HuH-7 (cell line): ENCODE measurements at regions not wholly inside any gene's neighbourhood (a gene's known extent, or its start where the extent isn't known, plus 50 kb on each side); places are given as distances from the start of the nearest gene placed in this dataset.
"Not testable (repeated sequence)": the region's sequence is repeated elsewhere in the genome, so short reads cannot be mapped to it uniquely, and the experiment has no call there.

Experiments used
- DNase-seq: peaks from one replicate; pipeline ENCODE4 v3.0.0; 2011; ENCODE audit warnings: low spot score

DNA sequence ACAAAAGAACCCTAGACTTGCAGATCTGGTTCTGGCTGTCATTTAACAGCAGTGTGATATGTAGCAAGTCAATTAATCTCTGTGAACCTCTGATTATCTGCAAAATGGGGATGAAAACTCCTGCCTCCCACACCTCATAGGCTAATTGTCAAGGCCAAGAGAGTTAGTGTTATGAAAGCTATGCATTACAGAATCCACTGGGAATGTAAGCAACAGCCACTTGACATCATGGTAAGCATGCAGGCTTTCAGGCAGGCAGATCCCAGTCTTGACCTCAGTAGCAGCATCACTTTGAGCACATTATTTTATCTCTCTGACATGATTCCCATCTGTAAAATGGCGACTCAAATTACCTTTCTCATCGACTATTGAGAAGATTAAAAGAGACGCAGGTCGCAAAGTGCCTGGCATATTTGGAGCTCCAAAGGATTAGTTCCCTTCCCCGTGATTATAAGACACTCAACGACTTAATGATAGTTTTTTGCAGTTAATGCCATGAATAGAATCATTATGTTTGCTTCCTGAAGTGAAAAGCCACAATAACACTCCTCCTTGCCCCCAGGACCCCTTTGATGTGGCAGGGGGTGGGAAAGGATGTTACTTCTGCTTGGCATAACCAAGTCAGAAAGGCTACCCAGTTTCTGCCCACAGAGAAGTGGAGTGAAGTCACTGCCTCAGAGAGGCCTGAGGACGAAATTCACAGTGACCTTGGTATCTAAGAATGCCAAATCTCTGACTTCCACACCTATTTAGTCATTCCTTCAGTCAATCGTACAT is 273.0 kb upstream of the NFIA start:
- DNase-seq, result no peak

DNA sequence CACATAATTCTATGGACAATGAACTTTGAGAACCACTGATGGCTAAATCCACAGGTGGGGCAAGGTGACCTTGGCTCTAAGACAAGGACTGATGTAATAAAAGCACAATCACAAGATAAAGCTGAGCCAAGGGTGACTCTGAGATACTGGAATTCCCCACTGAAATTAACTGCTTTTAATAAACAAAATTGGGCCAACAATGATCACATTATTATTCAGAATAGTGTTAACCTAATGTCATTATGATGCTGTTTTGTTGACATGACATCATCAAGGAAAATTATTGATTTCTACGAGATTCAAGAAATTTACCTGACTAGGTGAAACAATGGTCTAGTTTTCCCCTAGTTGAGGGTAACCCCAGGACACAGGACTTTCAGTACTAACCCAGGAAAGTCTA is 273.7 kb upstream of the NFIA start:
- no peak for DNase-seq

DNA sequence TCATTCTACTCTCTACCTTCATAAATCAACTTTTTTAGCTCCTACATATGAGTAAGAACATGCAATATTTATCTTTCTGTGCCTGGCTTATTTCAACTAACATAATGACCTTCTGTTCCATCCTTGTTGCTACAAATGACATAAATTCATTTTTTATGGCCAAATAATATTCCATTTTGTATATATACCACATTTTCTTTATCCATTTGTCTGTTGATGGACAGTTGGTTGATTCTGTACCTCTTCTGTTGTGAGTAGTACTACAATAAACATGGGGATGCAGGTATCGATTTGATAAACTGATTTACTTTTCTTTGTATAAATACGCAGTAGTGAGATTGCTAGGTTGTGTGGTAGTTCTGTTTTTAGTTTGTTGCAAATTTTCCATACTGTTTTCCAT is 279.5 kb upstream of the NFIA start:
- no peak for DNase-seq

DNA sequence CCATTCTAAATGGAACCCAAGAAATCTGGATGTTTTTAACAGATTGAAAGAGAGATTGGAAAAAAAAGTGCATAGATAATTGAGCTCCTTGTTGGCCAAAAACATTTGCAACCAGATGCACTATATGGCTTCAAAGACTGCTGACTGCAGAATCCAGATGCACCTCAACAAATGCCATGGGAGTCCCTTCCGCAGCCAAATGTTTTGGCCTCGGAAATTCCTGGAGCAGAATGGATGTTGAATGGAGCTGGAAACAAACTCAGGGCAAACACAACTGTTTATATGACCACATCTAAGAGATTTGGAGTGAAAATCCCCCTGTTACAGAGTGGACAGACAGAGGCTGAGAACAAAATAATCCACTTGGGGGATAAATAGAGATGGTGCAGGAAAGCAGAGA is 285.0 kb upstream of the NFIA start:
- DNase-seq, result no peak

DNA sequence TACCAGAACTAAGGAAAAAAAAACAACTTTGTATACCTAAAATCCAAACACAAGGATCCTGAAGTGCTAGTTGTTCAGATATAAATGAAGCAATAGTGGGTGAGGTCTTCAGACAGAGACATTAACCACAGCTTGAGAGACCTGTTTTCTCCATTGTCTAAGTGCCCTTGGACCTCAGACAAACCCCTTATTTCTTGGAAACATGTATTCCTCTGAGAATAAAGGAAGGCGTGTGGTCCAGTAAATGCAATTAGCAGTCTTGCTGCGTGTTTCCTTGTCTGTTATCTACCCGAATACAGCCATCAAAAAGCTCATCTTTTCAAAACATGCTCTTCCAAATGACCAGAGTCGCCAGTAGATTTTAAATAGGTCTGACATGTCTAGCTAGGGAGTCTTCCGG is 291.1 kb upstream of the NFIA start:
- no peak for DNase-seq

DNA sequence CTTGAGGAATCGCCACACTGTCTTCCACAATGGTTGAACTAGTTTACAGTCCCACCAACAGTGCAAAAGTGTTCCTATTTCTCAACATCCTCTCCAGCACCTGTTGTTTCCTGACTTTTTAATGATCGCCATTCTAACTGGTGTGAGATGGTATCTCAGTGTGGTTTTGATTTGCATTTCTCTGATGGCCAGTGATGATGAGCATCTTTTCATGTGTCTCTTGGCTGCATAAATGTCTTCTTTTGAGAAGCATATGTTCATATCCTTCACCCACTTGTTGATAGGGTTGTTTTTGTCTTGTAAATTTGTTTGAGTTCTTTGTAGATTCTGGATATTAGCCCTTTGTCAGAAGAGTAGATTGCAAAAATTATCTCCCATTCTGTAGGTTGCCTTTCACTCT is 309.3 kb upstream of the NFIA start:
- not testable (repeated sequence) for DNase-seq

DNA sequence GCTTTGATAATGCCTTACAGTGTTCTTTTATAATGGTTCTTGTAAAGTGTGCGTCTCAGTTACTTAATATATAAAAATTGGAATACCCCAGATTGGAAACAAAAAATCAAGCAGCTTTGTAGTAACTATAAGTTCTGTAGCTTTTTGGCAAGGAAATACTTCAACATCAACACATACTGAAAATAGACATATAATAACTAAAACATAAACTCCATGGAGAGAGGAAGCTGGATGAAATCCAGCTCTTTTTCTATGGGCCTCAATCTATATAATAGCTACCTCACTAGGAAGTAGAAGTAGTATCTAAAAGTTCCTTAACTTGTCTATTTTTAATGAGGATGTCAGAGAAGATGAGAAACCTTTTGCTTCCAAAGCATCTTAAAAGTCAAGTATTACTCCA is 313.3 kb upstream of the NFIA start:
- DNase-seq, result no peak

DNA sequence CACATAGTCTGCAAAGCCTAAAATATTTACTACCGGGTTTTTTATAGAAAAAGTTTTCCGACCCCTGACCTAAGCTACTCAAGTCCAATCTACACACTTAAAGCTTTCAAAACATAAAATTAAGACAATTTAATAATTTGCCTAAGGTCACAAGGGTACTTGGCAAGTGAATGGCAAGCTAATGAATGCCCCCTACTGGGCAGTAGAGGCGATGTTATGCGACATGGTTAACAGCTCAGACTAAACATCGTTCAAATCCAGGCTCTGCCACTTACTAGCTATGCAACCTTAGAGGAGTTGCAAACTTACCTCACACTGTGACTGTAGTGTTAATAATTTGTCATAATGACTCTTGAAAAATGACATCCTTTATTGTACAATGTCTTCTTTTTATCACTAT is 317.2 kb upstream of the NFIA start:
- DNase-seq, result peak; percentile 36

DNA sequence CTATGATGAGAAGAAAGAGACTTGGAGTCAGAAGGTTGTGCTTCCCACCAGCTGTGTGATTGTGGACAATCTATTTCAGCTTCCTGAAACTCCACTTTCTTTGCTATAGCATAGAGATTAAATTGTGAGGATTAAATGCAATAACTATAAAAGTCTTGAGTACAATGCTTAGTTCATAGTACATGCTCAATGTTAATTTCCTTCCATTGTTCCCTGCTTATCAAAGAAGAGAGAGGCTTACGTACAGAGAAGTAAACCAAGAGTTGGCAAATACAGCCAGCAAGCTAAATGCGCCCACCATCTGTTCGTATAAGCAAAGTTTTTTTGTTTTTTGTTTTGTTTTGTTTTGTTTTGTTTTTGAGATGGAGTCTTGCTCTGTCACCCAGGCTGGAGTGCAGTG is 317.9 kb upstream of the NFIA start:
- DNase-seq, result no peak

DNA sequence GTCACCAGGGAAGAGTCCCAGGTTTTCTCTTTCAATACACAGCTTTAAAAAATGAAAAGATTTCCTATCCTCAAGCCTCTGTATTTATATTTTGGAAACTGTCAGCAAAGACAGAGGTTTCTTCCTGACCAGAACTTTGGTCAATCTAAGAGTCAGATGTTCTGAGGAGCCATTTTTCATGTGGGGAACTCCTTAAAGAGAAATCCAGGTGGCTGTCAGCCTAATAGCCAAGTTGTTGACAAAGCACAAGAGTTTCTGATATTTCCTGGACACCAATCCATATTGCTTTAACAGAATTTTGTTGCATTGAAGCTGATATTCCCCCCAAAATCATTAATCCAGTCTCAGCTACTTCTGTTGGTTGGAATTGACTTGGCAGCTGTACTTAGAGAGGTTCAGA is 318.6 kb upstream of the NFIA start:
- DNase-seq, result no peak

DNA sequence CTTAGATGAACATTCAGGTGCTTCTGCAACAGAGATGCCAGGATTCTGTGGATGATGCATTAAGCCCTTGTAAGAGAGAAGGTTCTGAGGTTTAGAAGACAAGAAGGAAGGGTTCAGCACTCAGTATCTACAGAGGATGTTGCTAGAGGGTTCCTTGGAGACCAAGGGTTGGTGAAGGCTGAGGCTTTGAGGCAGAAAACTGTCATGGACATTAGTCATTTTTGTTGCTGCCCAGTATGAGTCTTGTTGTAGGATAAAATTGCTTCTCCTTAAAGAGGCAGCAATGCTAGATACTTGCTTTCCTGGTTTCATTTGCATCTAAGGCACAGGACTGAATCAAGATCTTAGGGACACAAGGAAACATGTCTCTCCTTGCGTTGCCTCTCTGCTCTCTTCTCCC is 319.4 kb upstream of the NFIA start:
- no peak for DNase-seq

DNA sequence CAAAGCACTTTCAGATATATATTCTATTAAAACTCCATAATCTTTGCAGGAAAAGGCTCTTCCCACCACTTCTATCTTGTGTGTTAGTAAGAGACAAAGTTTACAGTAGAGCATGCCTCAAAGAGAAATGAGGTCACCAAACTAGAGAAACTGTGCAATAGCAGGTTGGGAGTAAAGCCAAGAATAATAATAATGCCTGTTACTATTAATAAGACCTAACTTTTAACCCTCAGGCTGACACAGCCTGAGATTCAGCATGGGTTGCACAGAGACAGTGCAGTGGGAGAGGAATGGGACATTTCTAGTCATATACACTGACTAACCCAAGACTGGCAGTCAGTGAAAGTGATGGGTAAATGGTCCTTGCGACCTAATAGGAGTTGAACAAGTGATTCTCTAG is 320.2 kb upstream of the NFIA start:
- DNase-seq, result no peak

DNA sequence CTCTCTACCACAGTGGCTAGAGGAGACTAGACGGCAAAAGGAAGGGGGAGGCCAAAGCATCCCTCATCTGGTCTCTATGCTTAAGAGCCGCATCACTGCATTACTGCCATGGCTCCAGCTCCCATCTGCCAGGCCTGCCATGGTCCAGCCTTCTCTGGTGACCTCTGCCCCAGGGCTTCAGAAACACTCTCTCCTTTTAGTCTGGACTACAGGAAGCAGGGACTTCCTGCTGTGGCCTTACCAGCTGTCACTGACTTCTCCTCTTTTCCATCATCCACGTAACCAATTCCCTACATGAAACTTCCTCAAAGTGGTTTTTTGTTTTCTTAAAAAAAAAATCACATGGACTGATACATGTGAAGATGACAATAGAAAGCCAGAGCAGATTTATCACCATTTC is 323.1 kb upstream of the NFIA start:
- no peak for DNase-seq

DNA sequence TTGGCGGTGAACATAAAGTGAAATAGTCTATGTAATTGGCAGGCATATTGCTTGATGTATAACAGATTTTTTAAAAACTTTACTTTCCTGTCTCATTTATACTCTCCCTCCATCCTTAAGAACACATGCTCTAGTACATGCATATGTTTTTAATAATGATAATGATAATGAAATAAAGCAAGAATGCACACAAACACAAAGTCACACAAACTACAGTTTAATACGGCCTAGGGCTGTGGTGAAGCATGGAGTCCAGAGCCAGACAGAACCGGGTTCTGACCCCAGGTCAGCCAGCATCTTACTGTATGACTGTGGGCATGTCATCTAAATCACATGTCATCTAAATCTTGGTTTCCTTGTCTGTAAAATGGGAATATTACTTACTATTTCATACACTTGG is 324.9 kb upstream of the NFIA start:
- no peak for DNase-seq

DNA sequence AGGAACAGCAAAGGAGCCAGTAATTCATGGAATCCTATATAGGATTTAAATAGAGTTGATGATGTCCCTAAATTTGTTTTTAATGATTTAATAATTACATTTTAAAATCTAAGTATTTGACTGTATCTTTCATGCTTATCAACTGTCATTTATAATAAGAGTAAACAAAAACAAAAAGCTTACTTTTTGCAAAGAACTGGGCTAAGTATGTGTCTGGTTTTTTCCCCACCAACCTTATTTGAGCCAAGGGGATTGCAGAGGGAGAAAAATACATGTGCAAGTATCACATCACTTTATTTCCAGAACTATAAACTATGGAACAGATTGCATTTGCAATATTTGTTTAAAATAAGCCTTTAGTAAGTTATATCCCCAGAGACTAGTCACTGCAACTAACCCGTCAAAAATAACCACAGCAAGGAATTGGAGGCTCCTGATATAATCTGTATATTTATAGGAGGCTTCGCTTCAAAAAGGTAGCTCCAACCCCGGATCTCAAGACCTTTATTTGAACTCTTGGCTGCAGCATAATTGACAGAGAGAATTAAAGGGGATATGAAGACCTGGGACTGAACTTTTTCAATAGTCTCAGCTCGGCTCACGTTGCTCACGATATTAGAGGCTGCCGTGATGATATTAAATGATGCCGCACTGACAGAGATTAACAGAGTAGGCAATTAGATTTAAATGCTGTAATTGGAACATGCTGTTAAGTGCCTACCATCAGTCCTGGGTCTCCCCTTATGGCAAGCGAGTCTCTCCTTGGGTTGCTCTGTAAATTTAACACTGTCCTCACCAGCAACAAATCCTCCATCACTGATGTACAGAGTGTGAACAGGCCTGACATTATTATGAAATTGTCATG is 329.1 kb upstream of the NFIA start:
- DNase-seq, result no peak

DNA sequence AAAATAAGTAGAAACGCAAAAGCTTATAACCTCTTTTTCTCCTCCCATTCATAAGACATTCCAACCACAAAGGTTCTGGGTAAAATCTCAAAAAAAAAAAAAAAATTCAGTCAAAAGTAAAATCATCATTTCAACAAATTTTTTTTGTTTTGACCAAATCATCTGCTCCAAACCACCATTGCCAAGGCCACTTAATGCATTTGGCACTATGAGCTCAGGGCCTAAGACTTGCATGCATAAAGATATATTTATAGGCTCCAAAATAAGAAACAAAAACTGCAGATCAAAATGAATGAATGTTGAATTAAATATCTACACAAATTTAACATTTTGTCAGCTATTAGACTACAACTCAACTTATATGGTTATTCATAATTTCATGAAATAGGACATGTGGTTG is 331.1 kb upstream of the NFIA start:
- no peak for DNase-seq

DNA sequence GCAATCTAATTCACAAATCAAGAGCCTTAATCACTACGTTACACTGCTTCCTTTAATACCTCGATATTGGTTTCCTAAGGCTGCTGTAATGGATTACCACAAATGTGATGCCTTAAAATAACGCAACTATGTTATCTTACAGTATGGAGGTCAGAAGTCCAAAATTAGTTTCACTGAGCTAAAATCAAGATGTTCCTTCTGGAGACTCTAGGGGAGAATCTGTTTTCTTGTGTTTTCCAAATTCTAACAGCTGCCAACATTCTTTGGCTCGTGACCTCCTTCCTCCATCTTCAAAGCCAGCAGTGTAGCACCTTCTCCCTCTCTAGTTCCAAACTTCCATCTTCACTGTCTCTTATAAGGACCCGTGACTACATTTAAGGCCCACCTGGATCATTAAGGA is 335.0 kb upstream of the NFIA start:
- no peak for DNase-seq

DNA sequence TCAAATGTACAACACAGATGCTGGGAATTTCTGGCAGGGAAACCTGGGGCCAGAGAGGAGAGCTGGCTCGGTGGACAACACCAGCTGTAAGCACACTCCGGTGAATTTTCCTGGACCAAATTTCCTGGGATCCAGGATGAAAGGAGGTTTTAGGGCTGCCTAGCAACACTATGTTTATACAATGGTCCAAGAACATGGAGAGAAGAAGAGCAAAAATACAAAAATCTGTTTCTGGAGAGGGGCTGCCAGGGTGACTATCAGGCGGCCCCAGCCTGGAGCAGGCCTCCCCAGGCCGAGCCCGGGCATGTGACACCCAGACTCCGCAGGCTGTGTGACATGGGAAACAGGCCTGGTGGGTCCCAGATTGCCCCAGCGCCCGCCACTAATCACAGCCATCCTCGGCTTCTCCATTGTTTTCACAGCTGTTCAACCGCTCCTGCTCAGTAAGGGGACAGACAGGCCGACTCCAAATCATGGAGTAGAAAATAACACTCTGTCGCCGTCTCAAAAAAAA is 336.0 kb upstream of the NFIA start:
- DNase-seq, result no peak

DNA sequence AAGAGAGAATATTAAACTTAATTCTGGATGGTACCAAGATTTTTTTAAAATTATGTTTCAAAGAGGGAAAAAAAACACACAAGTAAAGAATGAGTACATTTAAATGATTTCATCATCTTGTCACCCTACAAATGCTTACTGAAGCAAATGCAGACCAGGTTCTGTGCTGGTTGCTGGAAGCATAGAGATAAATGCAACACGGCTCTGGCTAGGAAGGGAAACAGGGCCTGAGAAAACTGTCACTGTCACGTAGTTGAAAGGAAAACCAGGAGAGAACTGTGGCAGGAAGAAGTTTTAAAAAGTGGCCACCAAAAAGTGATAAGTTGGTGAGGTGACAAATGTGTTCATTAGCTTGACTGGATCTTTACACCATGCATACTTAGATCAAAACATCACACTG is 336.9 kb upstream of the NFIA start:
- no peak for DNase-seq

DNA sequence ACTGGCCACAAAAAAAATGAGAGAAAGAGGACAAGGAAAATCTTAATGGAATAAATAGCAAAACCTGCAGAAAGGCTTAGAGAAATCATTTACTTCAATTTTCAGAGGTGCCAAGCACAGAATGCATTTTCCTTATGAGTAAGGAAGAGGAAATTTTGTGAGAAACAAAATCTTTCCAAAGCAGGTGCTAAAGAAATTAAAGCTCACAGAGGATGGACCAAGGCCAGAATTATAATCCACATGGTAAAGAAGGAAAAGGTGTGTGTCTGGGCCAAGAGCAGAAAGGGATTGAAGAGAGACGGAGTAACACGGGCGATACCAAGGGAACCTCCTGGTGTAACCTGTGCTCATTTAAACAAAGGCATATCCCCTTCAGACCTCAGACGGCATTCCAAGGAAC is 340.0 kb upstream of the NFIA start:
- DNase-seq, result no peak

DNA sequence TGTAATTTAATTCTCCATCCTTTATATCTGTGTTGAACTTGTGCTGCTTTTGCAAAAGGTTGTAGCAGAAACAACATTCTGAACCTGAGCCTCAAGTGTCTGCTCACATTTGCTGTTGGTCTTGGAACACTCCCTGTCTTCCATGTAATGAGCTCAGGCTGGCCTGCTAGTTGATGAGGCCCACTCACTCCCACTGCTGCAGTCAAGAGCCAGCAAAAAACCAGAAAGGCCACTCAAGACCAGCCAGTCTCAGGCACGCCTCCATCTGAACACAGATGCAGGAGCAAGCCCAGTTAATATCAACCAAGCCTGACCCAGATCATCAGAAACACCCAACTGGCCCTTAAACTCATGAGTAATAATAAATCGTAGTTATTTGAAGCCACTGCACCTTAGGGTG is 342.2 kb upstream of the NFIA start:
- DNase-seq, result no peak

DNA sequence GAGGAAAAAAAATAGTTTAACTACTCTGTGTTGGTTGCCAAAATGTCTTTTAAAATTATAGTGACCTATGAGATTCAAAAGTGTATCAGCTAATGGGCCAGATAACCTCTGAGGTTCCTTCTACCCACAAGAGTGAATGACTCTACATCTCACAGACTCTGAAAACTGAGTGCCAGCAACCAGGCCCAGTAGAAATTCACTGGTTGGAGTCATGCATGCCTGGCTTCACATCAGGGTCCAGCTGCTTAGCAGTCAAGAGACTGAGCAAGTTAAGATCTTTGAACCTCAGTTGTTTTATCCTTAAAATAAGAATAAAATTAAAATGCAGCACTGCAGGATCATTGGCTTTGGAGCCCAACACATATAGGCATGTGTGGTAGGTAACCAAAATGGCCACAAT is 342.6 kb upstream of the NFIA start:
- no peak for DNase-seq

DNA sequence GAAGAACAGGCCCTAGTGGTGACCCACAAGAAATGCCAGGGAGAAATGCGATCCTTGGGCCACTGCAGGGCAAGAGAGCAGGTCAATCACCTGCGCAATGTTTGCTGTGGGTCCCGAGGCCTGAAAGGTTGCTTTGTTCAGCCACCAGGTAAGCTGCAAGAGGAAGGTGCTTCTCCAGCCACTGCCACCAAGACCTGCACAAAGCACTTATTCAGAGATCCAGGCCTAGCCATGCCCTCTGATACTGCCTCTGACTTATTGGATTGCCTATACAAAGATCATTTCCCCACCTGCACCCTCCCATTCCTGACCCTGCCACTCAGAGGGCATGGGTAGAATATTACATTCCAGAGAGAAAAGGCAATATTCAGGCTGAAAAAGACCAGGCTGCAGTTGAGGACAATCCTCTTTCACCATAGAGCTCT is 349.4 kb upstream of the NFIA start:
- DNase-seq, result peak; percentile 32
